Limb (tissue), 2 donors: ENCODE measurements at regions not wholly inside any gene's neighbourhood (a gene's known extent, or its start where the extent isn't known, plus 50 kb on each side); places are given as distances from the start of the nearest gene placed in this dataset.

Experiments used
- DNase-seq, 2 donors: peaks; one replicate each; pipeline ENCODE4 v3.0.0-alpha.2; 2016; ENCODE audit errors: extremely low spot score in 2 of 2

DNA sequence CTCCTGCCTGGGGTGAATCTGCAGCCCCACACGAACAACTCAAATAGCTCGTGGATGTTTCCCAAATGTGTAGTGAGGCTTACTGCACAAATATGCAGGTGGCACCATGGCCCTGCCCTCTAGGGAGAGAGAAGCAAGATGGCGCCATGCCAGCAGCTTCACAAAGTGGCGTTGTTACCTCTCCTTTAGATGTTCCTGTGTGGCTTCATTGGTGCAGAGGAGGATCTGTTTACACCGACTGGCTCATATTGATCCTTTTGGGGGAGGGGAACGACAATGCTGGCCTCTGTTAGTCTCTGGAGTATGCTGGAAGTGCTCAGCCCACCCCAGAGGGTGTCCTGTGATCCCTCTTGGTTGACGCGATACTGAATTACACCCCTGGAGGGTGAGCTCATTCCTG lies 99.5 kb upstream of the GATA6 start:
- no peak for DNase-seq

GRCh38 chr18:22073411-22073810 lies 96.0 kb upstream of the GATA6 start:
- no peak for DNase-seq

GRCh38 chr18:22074282-22075070 lies 94.9 kb upstream of the GATA6 start:
- no peak for DNase-seq

- DNase-seq: no peak
Observed at GRCh38 chr18:22080035-22080434, 89.4 kb upstream of the GATA6 start.

DNA sequence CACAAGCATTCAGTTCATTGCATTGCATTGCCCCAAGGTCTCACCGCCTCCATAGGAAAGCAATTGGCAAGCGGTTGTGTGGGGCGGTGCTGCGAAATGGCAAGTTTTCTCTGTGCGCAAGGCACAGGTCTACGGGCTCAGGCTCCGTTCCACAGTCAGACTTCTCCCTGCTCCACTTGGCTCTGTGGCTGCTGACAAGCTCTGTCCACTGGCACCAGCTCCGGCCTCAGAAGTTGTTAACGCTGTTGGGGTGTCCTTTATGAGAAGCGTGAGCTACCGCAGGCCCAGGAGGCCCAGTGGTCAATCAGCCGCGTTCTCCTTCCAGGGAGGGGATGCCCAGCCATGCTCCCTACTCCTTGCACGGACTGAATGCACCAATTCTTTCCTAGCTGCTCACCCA lies 87.0 kb upstream of the GATA6 start:
- DNase-seq: no peak

DNA sequence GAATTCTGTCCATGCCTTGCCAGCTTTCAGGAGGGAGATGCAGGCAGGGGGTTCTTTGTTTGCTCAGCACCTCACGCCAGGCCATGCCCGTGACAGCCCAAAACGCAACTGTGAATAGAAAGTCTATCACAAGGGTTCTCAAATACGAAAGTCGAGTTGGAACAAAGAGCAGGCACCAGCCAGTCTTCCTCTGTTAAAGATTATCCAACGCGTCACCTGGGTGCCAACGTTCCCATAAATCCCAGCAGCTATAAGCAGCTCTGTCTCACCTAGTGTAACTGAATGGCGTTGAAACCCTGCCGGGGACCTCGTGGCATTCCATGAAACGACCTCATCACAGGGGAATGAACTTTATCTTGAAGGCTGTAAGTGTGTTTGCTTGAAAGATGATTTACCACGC lies 84.8 kb upstream of the GATA6 start:
- no peak for DNase-seq

DNA sequence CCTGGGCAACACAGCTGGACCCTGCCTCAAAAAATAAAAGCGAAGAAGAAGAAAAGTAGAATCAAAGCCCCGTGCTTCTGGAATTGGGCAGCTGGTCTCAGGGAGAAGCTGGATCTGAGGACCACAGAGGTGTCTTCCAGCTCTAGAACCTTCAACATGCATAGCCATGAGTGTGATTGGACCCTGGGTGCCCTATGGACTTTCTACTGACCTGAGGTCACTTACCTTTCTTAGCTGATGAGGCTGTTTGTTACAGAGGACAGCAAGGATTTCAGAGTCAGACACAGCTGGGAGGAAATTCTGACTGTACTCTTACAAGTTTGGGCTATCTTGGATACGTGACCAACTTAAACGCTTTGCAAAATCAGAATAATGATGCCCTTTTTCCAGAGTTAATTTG lies 82.4 kb upstream of the GATA6 start:
- DNase-seq: no peak

DNA sequence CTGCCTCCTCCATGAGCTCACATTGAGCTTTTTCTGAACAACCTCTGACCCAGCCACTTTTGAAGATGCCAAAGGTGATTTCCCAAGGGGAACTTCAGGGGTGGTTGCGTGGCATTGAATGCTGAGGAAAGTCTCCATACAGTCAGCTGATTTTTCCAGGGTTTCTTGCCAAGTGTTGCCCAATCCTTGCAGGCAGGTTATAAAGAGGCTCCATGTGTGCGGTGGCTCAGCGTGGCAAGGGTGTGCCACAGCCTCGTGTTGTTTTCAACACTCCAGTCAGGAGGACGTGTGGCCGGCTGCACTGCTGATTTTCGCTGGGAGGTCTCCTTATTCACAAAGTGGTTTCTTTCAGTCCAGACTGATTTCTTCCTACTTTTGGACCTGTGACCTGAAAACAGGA lies 81.4 kb upstream of the GATA6 start:
- DNase-seq: no peak

GRCh38 chr18:22088996-22089640 lies 80.3 kb upstream of the GATA6 start:
- no peak for DNase-seq

GRCh38 chr18:22091341-22091740 lies 78.0 kb upstream of the GATA6 start:
- no peak for DNase-seq

- DNase-seq: no peak
Observed at GRCh38 chr18:22093731-22094357, 75.5 kb upstream of the GATA6 start.

DNA sequence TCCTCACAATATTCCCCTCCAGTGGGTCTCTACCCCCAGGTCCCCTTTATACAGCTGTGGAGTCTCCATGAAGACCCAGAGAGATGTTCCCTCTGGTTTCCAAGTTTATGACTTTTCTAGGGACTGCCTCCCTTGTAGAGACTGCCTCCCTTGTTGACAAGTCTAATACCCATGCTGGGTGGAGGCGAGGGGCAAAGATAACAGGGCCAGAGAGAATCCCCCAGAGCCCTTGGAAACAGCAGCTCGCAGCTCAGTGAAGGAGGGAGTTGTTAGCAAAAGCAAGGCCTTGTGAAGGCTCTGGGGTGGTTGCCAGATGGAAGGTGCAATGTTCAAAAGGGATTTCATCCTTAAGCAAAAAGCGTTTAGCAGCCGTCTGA lies 75.0 kb upstream of the GATA6 start:
- no peak for DNase-seq

DNA sequence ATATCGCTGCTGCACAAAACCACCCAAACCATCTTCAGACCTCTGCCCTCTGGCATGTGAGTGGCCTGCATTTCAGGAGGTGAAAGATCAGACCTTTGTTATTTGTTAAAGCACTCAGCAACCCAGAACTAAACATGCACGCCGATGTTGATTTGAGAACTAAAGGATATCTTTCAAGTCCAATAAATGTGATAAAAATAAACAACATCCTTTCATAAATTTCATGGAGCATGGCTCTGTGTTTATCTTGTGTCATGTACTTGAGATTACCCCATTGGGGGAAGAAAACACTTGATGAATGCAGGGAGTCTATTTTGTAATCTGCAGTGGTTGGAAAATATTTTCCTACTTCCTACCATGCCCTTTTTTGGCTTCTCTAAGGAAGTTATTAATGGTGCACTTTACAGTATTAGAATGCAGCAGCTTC lies 70.8 kb upstream of the GATA6 start:
- no peak for DNase-seq

GRCh38 chr18:22099925-22100324 lies 69.5 kb upstream of the GATA6 start:
- no peak for DNase-seq

GRCh38 chr18:22101731-22102130 lies 67.7 kb upstream of the GATA6 start:
- DNase-seq: no peak

GRCh38 chr18:22102953-22103646 lies 66.3 kb upstream of the GATA6 start:
- peak in 1 of 2 donors; percentile 17 for DNase-seq

DNA sequence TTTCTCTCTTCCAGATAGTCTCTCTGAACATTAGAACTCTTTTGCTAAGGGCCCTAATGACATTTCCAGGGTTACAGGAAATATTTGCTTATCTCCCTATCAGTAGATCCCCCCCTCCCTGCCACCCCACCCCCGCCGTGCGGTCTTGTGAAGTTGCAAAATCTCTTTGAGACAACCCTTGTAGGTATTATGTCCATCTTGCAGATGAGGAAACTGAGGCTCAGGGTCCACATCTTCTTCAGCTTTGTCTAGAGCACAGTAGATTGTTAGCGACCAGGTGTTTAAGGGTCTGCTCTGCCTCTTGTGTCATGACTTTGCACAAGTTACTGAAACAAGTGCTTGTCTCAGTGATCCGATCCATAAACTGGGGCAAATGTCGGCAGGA lies 65.8 kb upstream of the GATA6 start:
- DNase-seq: no peak

GRCh38 chr18:22106536-22107292 lies 62.7 kb upstream of the GATA6 start:
- DNase-seq: no peak

- no peak for DNase-seq
Observed at GRCh38 chr18:22108674-22109073, 60.7 kb upstream of the GATA6 start.

GRCh38 chr18:22109535-22109934 lies 59.9 kb upstream of the GATA6 start:
- no peak for DNase-seq

- DNase-seq: no peak
Observed at GRCh38 chr18:22110461-22110924, 58.9 kb upstream of the GATA6 start.
